Endothelial cell of umbilical vein (primary cell): ENCODE measurements at regions not wholly inside any gene's neighbourhood (a gene's known extent, or its start where the extent isn't known, plus 50 kb on each side); places are given as distances from the start of the nearest gene placed in this dataset.

Experiments used
- BruUV-seq: library from RNA; stranded (reverse); fragments of 400-500 nt; replicated peaks from 2 replicates; lab custom pipeline; 2021; lab: Mats Ljungman, UMichigan
- CTCF ChIA-PET: fragments of 300-600, 350-600 bp; sonication (Branson Sonifier 250); formaldehyde crosslinking; loops from one replicate; lab custom pipeline; 2021; ENCODE audit warnings: antibody characterized with exemption, inconsistent platforms; lab: Charles Lee
- POLR2A ChIA-PET: fragments of 300-600, 350-600 bp; sonication (Branson Sonifier 250); formaldehyde crosslinking; loops from one replicate; lab custom pipeline; 2021; ENCODE audit warnings: antibody characterized with exemption, inconsistent platforms; lab: Charles Lee
- DNase-seq: peaks from one replicate; pipeline ENCODE4 v3.0.0-alpha.2; 2011; ENCODE audit warnings: low read depth, low spot score
- FAIRE-seq: peaks from 2 replicates; lab custom pipeline; 2011; peaks lifted over from hg19 to GRCh38; lab: Jason Lieb, UNC
- H2AFZ ChIP-seq: 2 replicates; pipeline ENCODE4 v1.6.0; 2012; ENCODE audit warnings: low read depth, low read length, control low read depth, inconsistent platforms
- H3K27ac ChIP-seq: 2 replicates; pipeline ENCODE4 v1.5.1; 2011; ENCODE audit warnings: low read depth, mild to moderate bottlenecking, control low read depth, low read length, moderate library complexity; ENCODE audit not compliant: insufficient read depth
- H3K27me3 ChIP-seq, 2 experiments: 2 replicates each; pipeline versions ENCODE4 v1.6.0 to v1.6.1; 2011; ENCODE audit warnings: low read length in 2 of 2, mixed read lengths in 1 of 2; ENCODE audit not compliant: control insufficient read depth in 2 of 2, insufficient read depth in 2 of 2
- H3K36me3 ChIP-seq, 2 experiments: 2 replicates in 1 of 2; 3 replicates in 1 of 2; pipeline ENCODE4 v1.5.1; 2011; ENCODE audit warnings: low read length in 2 of 2, mild to moderate bottlenecking in 1 of 2, moderate library complexity in 1 of 2; ENCODE audit not compliant: control insufficient read depth in 2 of 2, insufficient read depth in 2 of 2; ENCODE audit errors: extremely low read depth in 1 of 2
- H3K4me1 ChIP-seq: 3 replicates; pipeline ENCODE4 v1.5.1; 2011; ENCODE audit warnings: mild to moderate bottlenecking, low read length; ENCODE audit not compliant: control insufficient read depth, insufficient read depth; ENCODE audit errors: extremely low read depth
- H3K4me2 ChIP-seq: 2 replicates; pipeline ENCODE4 v1.6.1; 2011; ENCODE audit warnings: low read length, control low read depth, mixed read lengths; ENCODE audit not compliant: insufficient read depth
- H3K4me3 ChIP-seq, 3 experiments: fragments of 200-600 bp in 1 of 3; sonication (generic), shearing (Covaris generic) in 1 of 3; replicated peaks in 1 of 3; 2 replicates each; pipeline ENCODE4 v1.5.1; 2011 to 2016; ENCODE audit warnings: control low read depth in 3 of 3, low read length in 3 of 3, mild to moderate bottlenecking in 2 of 3, inconsistent platforms in 1 of 3, low read depth in 1 of 3, moderate library complexity in 1 of 3; ENCODE audit not compliant: insufficient read depth in 1 of 3
- H3K79me2 ChIP-seq: 2 replicates; pipeline ENCODE4 v1.6.0; 2012; ENCODE audit warnings: low read length, inconsistent platforms; ENCODE audit not compliant: control insufficient read depth, insufficient read depth
- H3K9ac ChIP-seq: replicated peaks from 2 replicates; pipeline ENCODE3; 2011; ENCODE audit warnings: low read length, control low read depth; ENCODE audit not compliant: insufficient read depth; ENCODE audit errors: extremely low read depth
- H3K9me1 ChIP-seq: replicated peaks from 3 replicates; pipeline ENCODE4 v1.6.0; 2011; ENCODE audit warnings: mild to moderate bottlenecking, low read length; ENCODE audit not compliant: control insufficient read depth, insufficient read depth; ENCODE audit errors: extremely low read depth
- H3K9me3 ChIP-seq: replicated peaks from 2 replicates; pipeline ENCODE4 v1.5.1; 2012; ENCODE audit warnings: low read length, inconsistent platforms; ENCODE audit not compliant: control insufficient read depth, insufficient read depth
- H4K20me1 ChIP-seq: replicated peaks from 2 replicates; pipeline ENCODE3; 2011; ENCODE audit warnings: mild to moderate bottlenecking, low read length; ENCODE audit not compliant: control insufficient read depth, insufficient read depth; ENCODE audit errors: extremely low read depth
- CTCF ChIP-seq, 2 donors: IDR thresholded peaks; 1 replicate in 1 of 2; 2 replicates in 1 of 2; pipeline ENCODE4 v1.5.1; 2011; ENCODE audit warnings: low read length in 2 of 2, mild to moderate bottlenecking in 2 of 2, moderate library complexity in 2 of 2, control low read depth in 1 of 2, inconsistent platforms in 1 of 2, low read depth in 1 of 2; ENCODE audit not compliant: insufficient read depth in 1 of 2; ENCODE audit errors: extremely low read depth in 1 of 2
- EZH2 ChIP-seq: IDR thresholded peaks from 2 replicates; pipeline ENCODE4 v1.6.1; 2012; ENCODE audit warnings: borderline replicate concordance, low read depth, mild to moderate bottlenecking, moderate library complexity, low read length, inconsistent platforms; ENCODE audit not compliant: severe bottlenecking
- FOS ChIP-seq: IDR thresholded peaks from 2 replicates; pipeline ENCODE4 v1.6.1; 2011; ENCODE audit warnings: mild to moderate bottlenecking, low read length, moderate library complexity, borderline replicate concordance; ENCODE audit not compliant: insufficient read depth
- GATA2 ChIP-seq: IDR thresholded peaks from 2 replicates; pipeline ENCODE4 v1.7.0; 2011; ENCODE audit warnings: low read depth, mild to moderate bottlenecking, moderate library complexity, mixed read lengths, low read length; ENCODE audit not compliant: insufficient read length, insufficient read depth
- JUN ChIP-seq: IDR thresholded peaks from 2 replicates; pipeline ENCODE4 v1.6.1; 2011; ENCODE audit warnings: borderline replicate concordance, low read depth; ENCODE audit not compliant: insufficient read length, insufficient read depth
- MYC ChIP-seq: IDR thresholded peaks from one replicate; pipeline ENCODE4 v1.6.1; 2011; ENCODE audit warnings: mild to moderate bottlenecking, low read depth, low read length
- POLR2AphosphoS5 ChIP-seq: IDR thresholded peaks from 2 replicates; pipeline ENCODE4 v1.6.1; 2012; ENCODE audit warnings: low read depth, mild to moderate bottlenecking, control low read depth, low read length, moderate library complexity; ENCODE audit not compliant: insufficient read depth
- dilution Hi-C: fragments of 300-500 bp; cut with MboI; formaldehyde crosslinking; loops from one replicate; pipeline ENCODE4 v1.15.0; 2019; ENCODE audit warnings: low sequenced_read_pairs; ENCODE audit not compliant: extremely low pct_ligation_motif_present
- intact Hi-C: fragments of 100-400 bp; cut with micrococcal nuclease; formaldehyde crosslinking; loops from one replicate; pipeline ENCODE4 v1.10.0; 2022

DNA sequence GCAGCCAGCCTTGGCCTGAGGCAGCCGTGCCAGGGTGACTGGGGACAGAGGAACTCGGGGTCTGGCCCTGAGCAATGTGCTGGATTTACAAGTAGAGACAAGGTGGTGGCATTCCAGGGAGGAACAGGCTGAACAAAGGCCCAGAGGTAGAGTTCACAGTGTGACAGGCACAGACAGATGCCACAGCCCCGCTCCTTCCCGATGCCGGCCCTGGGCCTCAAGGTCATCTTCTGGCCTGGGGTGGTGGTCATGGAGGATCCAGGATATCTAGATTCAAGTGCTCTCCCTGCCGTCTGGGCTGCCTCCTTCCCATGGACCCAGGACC lies 68.9 kb upstream of the COL13A1 start:
- Histone ChIP-seq H3K27me3 (no peaks in the 10 kb centered on the region), H3K4me3 (no peak overlapping the region), H4K20me1 (no peaks in the 10 kb centered on the region), H3K9me1 (no peaks in the 10 kb centered on the region), H2AFZ (no peak overlapping the region), H3K9me3 (no peaks in the 10 kb centered on the region), H3K4me1 (peaks cover 17% of the 10 kb centered on the region), H3K27ac (no peak overlapping the region), H3K9ac (no peak overlapping the region), H3K79me2 (no peaks in the 10 kb centered on the region), H3K4me2 (no peak overlapping the region), H3K36me3 (no peaks in the 10 kb centered on the region)
- dilution Hi-C loops (no loop called here), intact Hi-C loops (no loop called here)
- TF ChIP-seq FOS (no peak), MYC (no peak), EZH2 (no peak), POLR2AphosphoS5 (no peak), CTCF (IDR thresholded peaks at IDR 0.05; ENCODE audit: extremely low read depth in 1 of 2, insufficient read depth in 1 of 2, low read depth in 1 of 2, low read length in 2 of 2) (no peak), JUN (no peak), GATA2 (no peak)
- BruUV-seq: no TSS peak
- FAIRE-seq (no peak), DNase-seq (no peak)
- ChIA-PET CTCF (interaction anchor here (1.0 to 1.7 kb wide), 4 partner anchors 14 to 226 kb away, joined by 3 to 6 read pairs (median 3); no protein-coding TSS in a partner anchor), POLR2A (no interaction called here)
